ENCODE measurements at regions not wholly inside any gene's neighbourhood (a gene's known extent, or its start where the extent isn't known, plus 50 kb on each side); places are given as distances from the start of the nearest gene placed in this dataset.

- TF ChIP-seq MYC (IDR thresholded peaks at IDR 0.05; ENCODE audit: low read depth, low read length) = no peak
- TF ChIP-seq MYC (CRISPR knock-in tag; IDR thresholded peaks at IDR 0.05; ENCODE audit: borderline replicate concordance, low read depth) = no peak
- TF ChIP-seq RFX1 (IDR thresholded peaks at IDR 0.05) = no peak
- TF ChIP-seq FUS (optimal IDR thresholded peaks at IDR 0.05; ENCODE audit: low read depth, low read length) = no peak
- TF ChIP-seq, protein P1, sequence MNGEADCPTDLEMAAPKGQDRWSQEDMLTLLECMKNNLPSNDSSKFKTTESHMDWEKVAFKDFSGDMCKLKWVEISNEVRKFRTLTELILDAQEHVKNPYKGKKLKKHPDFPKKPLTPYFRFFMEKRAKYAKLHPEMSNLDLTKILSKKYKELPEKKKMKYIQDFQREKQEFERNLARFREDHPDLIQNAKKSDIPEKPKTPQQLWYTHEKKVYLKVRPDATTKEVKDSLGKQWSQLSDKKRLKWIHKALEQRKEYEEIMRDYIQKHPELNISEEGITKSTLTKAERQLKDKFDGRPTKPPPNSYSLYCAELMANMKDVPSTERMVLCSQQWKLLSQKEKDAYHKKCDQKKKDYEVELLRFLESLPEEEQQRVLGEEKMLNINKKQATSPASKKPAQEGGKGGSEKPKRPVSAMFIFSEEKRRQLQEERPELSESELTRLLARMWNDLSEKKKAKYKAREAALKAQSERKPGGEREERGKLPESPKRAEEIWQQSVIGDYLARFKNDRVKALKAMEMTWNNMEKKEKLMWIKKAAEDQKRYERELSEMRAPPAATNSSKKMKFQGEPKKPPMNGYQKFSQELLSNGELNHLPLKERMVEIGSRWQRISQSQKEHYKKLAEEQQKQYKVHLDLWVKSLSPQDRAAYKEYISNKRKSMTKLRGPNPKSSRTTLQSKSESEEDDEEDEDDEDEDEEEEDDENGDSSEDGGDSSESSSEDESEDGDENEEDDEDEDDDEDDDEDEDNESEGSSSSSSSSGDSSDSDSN (IDR thresholded peaks at IDR 0.05; ENCODE audit: borderline replicate concordance in 1 of 2, low read depth in 2 of 2, low read length in 2 of 2) = no peak
- no peak for TF ChIP-seq COPS2 (conservative IDR thresholded peaks at IDR 0.05)
- TF ChIP-seq ATF6 (CRISPR knock-in tag; IDR thresholded peaks at IDR 0.05) = no peak
- no peak for TF ChIP-seq TRIM24 (IDR thresholded peaks at IDR 0.05)
- TF ChIP-seq, protein P2, sequence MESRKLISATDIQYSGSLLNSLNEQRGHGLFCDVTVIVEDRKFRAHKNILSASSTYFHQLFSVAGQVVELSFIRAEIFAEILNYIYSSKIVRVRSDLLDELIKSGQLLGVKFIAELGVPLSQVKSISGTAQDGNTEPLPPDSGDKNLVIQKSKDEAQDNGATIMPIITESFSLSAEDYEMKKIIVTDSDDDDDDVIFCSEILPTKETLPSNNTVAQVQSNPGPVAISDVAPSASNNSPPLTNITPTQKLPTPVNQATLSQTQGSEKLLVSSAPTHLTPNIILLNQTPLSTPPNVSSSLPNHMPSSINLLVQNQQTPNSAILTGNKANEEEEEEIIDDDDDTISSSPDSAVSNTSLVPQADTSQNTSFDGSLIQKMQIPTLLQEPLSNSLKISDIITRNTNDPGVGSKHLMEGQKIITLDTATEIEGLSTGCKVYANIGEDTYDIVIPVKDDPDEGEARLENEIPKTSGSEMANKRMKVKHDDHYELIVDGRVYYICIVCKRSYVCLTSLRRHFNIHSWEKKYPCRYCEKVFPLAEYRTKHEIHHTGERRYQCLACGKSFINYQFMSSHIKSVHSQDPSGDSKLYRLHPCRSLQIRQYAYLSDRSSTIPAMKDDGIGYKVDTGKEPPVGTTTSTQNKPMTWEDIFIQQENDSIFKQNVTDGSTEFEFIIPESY (CRISPR knock-in tag; IDR thresholded peaks at IDR 0.05) = no peak
- TF ChIP-seq, protein P3, sequence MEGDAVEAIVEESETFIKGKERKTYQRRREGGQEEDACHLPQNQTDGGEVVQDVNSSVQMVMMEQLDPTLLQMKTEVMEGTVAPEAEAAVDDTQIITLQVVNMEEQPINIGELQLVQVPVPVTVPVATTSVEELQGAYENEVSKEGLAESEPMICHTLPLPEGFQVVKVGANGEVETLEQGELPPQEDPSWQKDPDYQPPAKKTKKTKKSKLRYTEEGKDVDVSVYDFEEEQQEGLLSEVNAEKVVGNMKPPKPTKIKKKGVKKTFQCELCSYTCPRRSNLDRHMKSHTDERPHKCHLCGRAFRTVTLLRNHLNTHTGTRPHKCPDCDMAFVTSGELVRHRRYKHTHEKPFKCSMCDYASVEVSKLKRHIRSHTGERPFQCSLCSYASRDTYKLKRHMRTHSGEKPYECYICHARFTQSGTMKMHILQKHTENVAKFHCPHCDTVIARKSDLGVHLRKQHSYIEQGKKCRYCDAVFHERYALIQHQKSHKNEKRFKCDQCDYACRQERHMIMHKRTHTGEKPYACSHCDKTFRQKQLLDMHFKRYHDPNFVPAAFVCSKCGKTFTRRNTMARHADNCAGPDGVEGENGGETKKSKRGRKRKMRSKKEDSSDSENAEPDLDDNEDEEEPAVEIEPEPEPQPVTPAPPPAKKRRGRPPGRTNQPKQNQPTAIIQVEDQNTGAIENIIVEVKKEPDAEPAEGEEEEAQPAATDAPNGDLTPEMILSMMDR (IDR thresholded peaks at IDR 0.05 in 2 of 3, conservative IDR thresholded peaks at IDR 0.05 in 1 of 3; ENCODE audit: insufficient read depth in 2 of 3, low read depth in 1 of 3, low read length in 3 of 3) = no peak
- no peak for TF ChIP-seq SMC3 (conservative IDR thresholded peaks at IDR 0.05; ENCODE audit: insufficient read depth, low read depth, low read length)
- TF ChIP-seq, protein P4, sequence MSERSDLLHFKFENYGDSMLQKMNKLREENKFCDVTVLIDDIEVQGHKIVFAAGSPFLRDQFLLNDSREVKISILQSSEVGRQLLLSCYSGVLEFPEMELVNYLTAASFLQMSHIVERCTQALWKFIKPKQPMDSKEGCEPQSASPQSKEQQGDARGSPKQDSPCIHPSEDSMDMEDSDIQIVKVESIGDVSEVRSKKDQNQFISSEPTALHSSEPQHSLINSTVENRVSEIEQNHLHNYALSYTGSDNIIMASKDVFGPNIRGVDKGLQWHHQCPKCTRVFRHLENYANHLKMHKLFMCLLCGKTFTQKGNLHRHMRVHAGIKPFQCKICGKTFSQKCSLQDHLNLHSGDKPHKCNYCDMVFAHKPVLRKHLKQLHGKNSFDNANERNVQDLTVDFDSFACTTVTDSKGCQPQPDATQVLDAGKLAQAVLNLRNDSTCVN (CRISPR knock-in tag; IDR thresholded peaks at IDR 0.05) = no peak
- no peak for TF ChIP-seq ESRRA (IDR thresholded peaks at IDR 0.05; ENCODE audit: borderline replicate concordance, low read depth)
- TF ChIP-seq ZNF639 (CRISPR knock-in tag; conservative IDR thresholded peaks at IDR 0.05 in 1 of 2, IDR thresholded peaks at IDR 0.05 in 1 of 2) = no peak
- no peak for TF ChIP-seq TAF1 (IDR thresholded peaks at IDR 0.05; ENCODE audit: control insufficient read depth, extremely low read depth, insufficient read depth, low read length, severe bottlenecking)
Measured at GRCh38 chr7:89714131-89714530, 440.1 kb upstream of the STEAP1 start.

All from K562 (cell line).